ENCODE measurements at regions not wholly inside any gene's neighbourhood (a gene's known extent, or its start where the extent isn't known, plus 50 kb on each side); places are given as distances from the start of the nearest gene placed in this dataset.
"Not testable (repeated sequence)": the region's sequence is repeated elsewhere in the genome, so short reads cannot be mapped to it uniquely, and the experiment has no call there.

DNA sequence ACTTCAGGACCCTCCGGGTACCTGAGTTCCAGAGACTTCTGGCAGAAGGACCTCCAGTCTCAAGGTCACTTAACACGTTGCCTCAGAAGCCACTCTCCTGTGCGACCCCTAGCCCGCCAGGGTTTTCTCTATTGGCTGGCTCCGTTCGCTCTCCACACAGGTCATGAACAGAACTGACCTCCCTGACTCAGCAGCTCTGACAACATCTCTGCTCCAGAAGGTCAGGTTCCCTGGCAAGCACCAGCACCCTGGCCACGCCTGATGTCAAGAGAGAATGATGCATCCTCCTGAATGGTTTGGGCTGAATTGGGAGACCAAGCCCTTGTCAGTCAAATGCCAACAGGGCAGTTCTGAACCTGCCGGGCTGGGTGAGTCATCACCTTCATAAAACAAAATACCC is 84.3 kb upstream of the TMEM45B start:
- no peak for DNase-seq

DNA sequence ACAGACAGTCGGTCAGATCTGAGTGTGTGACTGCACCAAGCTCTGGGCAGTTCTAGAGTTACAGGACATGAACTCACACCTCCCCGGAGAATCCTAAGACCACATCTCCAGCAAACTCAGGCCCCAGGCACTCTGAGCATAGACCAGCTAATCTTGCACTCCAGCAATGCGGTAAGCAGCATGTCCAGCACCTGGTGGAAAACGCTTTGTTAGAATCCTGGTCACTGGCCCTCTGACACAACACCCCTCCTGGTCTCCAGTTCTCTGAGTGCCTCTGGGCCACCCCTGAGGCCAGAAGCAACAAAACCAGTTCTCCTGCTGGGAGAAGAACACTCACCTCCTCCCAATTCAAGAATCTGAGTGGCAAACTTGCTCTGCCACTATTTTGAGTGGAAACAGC is 82.7 kb upstream of the TMEM45B start:
- no peak for DNase-seq

DNA sequence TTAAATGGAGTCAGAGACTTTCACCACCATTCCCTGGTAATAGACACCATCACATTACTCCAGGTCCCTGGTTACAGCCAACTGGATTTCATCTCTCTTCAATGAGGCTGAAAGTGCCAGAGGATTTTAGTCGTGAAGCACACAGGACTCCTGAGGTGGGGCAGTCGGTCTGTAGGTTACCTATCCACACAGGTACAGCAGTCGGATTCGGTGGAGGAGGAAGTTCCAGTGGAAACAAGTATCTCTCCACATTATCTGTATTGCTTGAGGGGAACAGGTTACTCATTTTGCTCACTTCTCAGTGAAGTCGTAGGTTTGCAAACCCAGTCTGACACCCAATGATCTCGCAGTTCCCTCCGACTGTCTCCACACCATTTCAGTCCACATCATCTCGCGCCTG is 82.3 kb upstream of the TMEM45B start:
- DNase-seq: no peak

DNA sequence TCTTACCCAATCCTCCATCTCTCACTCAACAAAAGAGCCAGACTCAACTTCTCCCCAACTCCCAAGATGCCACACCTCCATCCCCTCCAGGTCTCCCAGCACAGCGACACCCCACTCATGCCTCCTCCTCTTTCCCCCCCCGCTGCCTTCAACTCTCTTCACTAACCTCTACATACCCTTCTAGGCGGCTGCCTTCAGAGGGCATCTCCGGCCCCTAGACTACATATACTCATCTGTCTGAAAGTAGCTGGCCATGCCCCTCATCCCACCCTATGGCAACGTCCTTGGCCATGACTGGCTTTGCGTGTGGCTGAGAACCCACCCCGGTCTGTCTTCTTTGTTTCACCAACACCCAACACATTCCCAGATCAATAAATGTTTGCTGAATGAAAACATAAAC is 81.7 kb upstream of the TMEM45B start:
- no peak for DNase-seq

DNA sequence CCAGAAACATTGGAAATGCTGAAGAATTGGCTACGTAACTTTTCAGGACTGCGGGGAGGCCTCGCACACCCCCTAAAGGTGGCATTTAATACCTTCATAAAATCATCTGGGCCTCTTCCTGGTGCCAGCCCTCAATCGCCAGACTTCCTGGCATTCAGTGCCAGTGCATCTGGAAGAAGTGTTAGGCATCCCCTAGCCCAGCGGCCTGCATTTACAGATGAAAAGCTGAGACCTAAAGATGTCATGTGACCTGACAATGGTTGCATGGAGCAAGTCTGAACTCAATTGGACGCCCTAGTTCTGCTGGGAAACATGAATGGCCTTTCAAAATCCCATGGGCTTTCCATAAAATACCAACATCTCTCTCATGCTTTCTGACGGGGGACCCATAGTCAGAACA is 81.0 kb upstream of the TMEM45B start:
- no peak for DNase-seq

DNA sequence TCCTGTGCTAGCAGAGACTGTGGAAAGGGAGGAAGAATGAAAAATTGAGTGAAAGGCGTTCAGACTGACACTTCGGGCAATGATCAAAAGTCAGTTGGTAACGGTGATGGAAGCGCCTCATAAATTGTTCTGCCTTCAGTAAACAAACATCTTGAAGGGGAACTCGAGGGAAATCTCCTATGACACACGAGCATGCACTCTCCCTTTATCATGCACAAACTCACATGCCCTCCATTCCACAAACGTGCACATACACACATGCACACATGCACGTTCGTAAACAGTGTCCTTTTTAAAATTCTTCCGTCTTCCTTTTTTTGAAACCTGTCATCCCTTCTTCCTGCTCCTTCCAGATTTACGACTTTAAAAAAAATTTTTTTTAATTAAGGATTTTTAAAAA is 77.8 kb upstream of the TMEM45B start:
- no peak for DNase-seq

DNA sequence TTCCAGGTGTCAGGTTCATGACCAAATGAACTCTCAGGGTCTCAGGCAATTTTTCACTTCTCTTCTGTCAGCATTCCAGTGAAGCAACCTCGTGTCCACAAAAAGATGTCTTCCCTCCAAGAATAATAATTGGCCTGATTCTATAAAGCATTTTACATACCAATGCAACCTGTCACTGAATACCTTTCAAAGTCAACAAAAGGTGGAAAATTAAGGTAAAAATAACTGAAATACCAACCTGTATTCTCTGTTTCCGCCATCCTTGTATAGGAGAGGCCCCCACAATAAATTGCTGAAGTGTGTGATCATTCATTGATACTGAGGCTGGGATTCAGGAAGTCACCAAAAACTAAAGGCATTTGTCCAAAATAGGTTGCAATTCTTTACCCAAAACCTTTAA is 77.4 kb upstream of the TMEM45B start:
- no peak for DNase-seq

DNA sequence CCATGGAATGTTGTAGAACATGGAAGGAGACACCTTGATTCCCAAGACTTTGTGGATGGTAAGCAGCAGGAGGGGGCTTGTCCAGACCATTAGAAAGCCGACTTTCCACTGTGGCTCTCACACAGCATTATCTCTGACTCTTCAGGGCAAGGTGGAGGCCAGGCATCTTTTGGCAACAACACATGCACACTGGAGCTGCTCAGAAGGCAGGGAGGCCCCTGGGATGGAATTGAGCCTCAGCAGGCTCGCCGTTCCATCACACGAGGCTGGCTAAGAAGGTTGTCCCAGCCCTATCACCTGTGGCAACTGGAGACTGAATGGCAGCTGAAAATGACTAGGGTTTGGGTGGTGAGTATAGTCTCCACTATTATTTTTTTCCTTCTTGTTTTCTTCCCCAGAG is 76.3 kb upstream of the TMEM45B start:
- DNase-seq: no peak

DNA sequence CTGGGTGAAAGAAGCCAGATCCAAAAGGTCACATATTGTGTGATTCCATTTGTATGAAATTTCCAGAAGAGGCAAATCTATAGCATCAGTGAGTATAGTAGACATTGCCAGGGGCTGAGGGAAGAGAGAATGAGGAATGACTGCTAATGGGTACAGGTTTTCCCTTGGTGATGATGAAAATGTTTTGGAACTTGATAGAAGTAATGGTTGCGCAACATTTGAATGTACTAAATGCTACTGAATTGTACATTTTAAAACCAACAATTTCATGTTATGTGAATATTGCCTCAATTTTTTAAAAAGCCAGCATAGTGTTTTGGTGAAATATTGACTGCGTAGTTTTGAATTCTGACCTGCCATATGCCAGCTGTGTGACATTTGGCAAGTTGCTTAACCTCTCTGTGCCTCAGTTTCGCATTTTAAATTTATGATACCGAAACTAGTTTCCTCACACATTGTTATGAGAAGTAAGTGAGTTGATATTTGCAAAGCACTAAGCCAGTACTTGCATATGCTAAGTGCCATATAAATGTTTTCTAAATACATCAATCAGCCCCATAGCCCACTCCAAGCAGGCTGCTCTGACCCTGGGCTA is 75.4 kb upstream of the TMEM45B start:
- no peak for DNase-seq

DNA sequence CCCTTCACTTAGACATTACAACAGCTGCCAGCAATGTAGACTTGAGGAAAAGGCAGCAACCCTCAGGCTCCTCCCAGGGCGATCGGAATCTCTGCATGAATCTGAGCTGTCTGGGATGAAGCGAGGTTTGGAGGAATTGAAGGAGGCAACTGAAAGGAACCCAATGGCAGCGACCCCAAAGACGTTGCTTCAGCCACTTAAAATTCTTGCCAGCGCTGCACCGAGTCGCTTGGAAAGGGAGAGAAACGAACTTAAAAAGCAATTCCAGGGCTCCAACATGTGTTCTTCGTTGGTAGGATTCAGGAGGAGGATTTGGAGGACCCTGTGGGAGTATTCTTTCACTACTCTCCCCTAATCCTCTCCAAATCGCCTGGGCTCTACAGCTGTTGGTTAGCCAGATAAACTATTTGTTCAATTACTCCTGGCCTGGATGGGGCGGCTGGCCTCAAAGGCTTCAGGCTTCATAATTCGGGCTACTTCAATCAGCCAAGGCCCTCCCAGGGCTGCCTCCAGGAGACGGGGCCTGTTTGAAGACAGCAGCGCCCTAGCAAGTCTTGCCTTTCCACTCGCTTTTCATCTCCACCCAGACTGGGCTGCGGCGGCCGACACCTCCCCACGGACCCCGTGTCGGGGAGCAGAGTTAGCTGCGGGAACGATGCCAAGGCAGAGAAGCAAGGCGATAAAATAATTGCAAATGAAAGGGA is 72.4 kb upstream of the TMEM45B start:
- DNase-seq: no peak

DNA sequence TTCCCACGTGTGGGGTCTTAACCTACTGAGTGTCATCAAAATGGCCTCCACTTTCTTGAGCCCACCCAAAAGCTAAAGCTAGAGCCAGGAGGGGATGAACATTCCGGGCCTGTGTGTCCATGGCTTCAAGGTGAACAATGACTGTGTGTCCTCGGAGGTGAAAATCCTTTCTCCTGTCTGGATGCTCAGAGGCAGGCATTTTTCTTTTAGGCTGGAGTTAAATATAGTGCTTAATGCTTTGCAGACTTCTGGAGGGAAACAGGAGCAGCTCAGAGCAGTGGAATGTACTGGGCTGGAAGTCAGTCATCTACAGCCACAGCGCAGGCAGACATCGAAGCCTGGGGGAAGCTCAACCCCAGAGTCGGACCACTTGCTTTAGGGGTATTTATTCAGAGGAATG is 68.6 kb upstream of the TMEM45B start:
- no peak for DNase-seq

DNA sequence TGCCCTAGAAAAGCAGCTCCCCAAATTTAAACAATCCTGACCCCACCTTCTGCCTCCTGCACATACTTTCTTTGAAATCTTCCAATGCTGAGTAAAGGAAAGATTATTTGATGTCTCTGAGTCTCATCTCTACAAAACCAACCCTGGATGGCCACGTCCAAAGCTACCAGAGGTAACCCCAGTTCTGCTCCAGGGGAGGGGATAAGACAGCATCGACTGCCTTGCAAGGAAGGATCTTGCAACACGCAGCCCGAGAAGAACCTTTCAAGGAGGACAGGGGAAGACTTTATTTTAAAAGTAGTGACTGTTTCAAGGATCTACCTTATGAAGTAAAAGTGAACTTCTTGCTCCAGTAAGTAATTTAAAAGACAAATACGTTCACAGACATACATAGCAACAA is 66.5 kb upstream of the TMEM45B start:
- no peak for DNase-seq

DNA sequence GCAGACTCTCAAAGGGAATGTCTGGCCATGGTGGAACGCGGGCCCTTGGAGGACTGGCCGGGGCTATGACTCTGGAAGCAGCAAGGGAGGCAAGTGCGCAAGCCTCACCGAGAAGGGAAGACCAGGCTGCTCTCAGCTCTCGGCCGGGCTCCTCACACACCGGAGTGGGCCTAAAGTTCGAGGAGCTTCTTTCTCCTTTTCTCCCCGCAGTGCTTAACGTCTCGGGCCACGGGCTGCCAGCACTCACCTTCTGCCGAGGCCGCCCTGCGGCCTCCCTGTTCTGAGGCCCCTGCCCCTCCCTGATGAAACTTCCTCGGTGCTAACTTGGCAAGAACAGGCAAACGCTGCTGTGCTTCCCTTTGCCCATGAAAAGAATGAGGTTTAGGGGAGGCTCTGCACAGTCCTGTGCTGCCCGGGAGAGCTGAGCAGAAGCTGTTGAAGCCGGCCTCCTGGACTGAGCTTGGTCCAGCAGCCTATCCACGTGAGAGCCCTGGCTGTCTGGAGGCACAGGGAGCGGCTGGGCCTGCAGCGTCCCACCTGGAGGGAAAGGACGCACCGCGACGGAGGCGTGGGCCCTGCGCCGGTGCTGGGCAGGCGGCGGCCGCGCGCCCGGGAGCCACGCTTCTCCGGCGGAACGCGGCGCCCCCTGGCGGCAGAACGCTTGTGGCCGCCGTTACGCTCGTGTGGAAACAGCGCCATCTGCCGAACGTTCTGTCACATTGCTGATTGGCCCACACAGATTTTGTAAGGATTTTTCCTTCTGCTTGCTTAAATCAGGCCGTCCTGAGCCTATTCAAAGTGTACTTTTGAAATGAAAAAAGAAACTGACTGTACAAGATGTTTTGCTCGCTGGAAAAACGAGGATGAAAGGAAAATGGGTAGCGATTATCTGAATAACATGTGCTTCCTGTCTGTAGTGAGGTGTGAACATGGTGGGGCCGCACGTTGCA is 65.0 kb upstream of the TMEM45B start:
- peak; percentile 61 for DNase-seq

DNA sequence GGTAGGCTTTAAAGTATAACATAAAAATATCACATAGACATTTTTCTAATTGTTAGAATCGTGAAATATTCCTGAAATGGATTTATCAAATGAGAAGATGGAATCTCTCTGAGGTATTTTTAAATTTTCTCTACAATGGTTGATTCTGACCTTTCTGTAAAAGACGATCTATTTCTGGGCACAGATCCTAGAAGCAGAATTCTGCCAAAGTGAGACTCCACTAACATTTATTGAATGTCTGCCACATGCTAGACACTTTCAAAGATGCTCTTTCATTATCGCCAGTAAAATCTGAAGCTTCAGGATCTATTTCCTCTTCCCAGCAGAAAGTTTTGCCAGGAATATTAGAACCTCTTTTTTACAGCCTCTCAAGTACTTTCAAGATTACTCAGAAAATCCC is 64.1 kb upstream of the TMEM45B start:
- DNase-seq: no peak

DNA sequence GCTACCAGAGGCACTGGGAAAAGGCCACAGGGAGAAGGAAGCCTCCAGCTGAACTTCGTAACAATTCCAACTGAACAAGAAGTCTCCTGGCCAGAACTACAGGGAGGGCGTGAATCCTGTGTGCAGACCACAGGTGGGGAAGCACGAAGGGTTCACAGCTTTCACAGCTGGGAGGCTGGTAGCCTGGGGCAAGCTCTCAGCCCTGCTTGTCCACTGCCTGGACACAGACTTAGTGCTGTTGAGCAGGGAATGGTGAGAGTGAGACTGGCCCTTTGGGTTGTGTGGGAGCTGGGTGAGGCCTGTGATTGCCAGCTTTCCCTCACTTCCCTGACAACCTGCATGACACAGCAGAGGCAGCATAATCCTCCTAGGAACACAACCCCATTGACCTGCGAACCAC is 52.1 kb upstream of the TMEM45B start:
- not testable (repeated sequence) for DNase-seq

DNA sequence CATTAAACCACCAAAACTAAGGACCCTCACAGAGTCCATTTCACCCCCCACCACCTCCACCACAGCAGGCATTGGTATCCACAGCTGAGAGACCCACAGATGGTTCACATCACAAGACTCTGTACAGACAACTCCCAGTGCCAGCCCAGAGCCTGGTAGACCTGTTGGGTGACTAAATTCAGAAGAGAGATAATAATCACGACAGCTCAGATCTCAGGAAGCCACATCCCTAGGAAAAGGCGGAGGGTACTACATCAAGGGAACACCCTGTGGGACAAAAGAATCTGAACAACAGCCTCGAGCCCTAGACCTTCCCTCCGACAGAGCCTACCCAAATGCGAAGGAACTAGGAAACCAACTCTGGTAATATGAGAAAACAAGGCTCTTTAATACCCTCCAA is 51.4 kb upstream of the TMEM45B start:
- DNase-seq: not testable (repeated sequence)
